SK-N-SH (cell line): ENCODE measurements at regions not wholly inside any gene's neighbourhood (a gene's known extent, or its start where the extent isn't known, plus 50 kb on each side); places are given as distances from the start of the nearest gene placed in this dataset.

Experiments
- CTCF ChIA-PET: fragments of 300-600, 350-600 bp; formaldehyde crosslinking; extraction: SDS; loops from one replicate; lab custom pipeline; 2021; lab: Yijun Ruan, JAX
- POLR2A ChIA-PET: fragments of 350-600 bp; sonication (Branson Sonifier 250); formaldehyde crosslinking; extraction: SDS; loops from one replicate; lab custom pipeline; 2020; ENCODE audit warnings: antibody characterized with exemption, inconsistent platforms; lab: Yijun Ruan, JAX
- DNase-seq: peaks from one replicate; pipeline ENCODE4 v3.0.0; 2012
- H2AFZ ChIP-seq: fragments of 200-600 bp; sonication (generic); 2 replicates; pipeline ENCODE4 v1.8.1; 2016; ENCODE audit warnings: antibody characterized with exemption, mild to moderate bottlenecking, low read depth
- H3F3A ChIP-seq: fragments of 200-600 bp; sonication (generic); replicated peaks from 2 replicates; pipeline ENCODE3; 2016; ENCODE audit warnings: antibody characterized with exemption, mild to moderate bottlenecking; ENCODE audit not compliant: insufficient read depth
- H3K27ac ChIP-seq, 2 experiments: fragments of 200-500 bp in 1 of 2; fragments of 200-600 bp in 1 of 2; sonication (Bioruptor generic) in 1 of 2; sonication (generic), shearing (Covaris generic) in 1 of 2; 2 replicates each; pipeline versions ENCODE4 v1.5.1 to v1.6.1; 2014 to 2016; ENCODE audit warnings: low read depth in 2 of 2, inconsistent platforms in 1 of 2, low read length in 1 of 2, mild to moderate bottlenecking in 1 of 2, mixed read lengths in 1 of 2
- H3K27me3 ChIP-seq: fragments of 200-600 bp; sonication (generic), shearing (Covaris generic); 2 replicates; pipeline ENCODE4 v1.6.1; 2016; ENCODE audit warnings: mixed run types; ENCODE audit not compliant: insufficient read depth
- H3K36me3 ChIP-seq, 2 experiments: fragments of 200-500 bp in 1 of 2; fragments of 200-600 bp in 1 of 2; sonication (Bioruptor generic) in 1 of 2; sonication (generic) in 1 of 2; replicated peaks in 1 of 2; 2 replicates each; pipeline versions ENCODE3 to v1.5.1; 2014 to 2016; ENCODE audit warnings: low read length in 1 of 2, mild to moderate bottlenecking in 1 of 2; ENCODE audit not compliant: insufficient read depth in 2 of 2, control insufficient read depth in 1 of 2
- H3K4me1 ChIP-seq, 2 experiments: fragments of 200-500 bp in 1 of 2; fragments of 200-600 bp in 1 of 2; sonication (Bioruptor generic) in 1 of 2; sonication (generic), shearing (Covaris generic) in 1 of 2; 2 replicates each; pipeline versions ENCODE4 v1.5.1 to v1.6.1; 2014 to 2016; ENCODE audit warnings: low read depth in 1 of 2, low read length in 1 of 2, mixed run types in 1 of 2; ENCODE audit not compliant: insufficient read depth in 2 of 2, control insufficient read depth in 1 of 2
- H3K4me2 ChIP-seq: fragments of 200-600 bp; sonication (generic), shearing (Covaris generic); 2 replicates; pipeline ENCODE4 v1.6.1; 2017; ENCODE audit warnings: mixed run types
- H3K4me3 ChIP-seq, 2 experiments: fragments of 200-500 bp in 1 of 2; fragments of 200-600 bp in 1 of 2; sonication (Bioruptor generic) in 1 of 2; sonication (generic), shearing (Covaris generic) in 1 of 2; 2 replicates each; pipeline versions ENCODE4 v1.5.1 to v1.8.1; 2014 to 2016; ENCODE audit warnings: low read depth in 2 of 2, inconsistent platforms in 1 of 2, low read length in 1 of 2, mild to moderate bottlenecking in 1 of 2, mixed read lengths in 1 of 2, moderate library complexity in 1 of 2
- H3K79me2 ChIP-seq: fragments of 200-600 bp; sonication (generic); 2 replicates; pipeline ENCODE4 v1.8.1; 2017; ENCODE audit warnings: mild to moderate bottlenecking; ENCODE audit not compliant: insufficient read depth
- H3K9ac ChIP-seq: fragments of 200-600 bp; sonication (generic); 2 replicates; pipeline ENCODE4 v1.6.1; 2017; ENCODE audit warnings: mixed run types
- H3K9me2 ChIP-seq: fragments of 200-600 bp; sonication (generic); 2 replicates; pipeline ENCODE4 v1.6.1; 2017; ENCODE audit warnings: mixed run types
- H3K9me3 ChIP-seq: fragments of 200-600 bp; sonication (generic); 2 replicates; pipeline ENCODE4 v1.6.1; 2017; ENCODE audit warnings: mixed run types, mild to moderate bottlenecking, moderate library complexity
- H4K20me1 ChIP-seq: fragments of 200-600 bp; sonication (generic); 2 replicates; pipeline ENCODE4 v1.6.1; 2017; ENCODE audit warnings: mild to moderate bottlenecking, mixed run types; ENCODE audit not compliant: insufficient read depth
- EP300 ChIP-seq, 2 experiments: IDR thresholded peaks; 2 replicates each; pipeline versions ENCODE4 v1.4.0 to v1.6.1; 2012; ENCODE audit warnings: borderline replicate concordance in 1 of 2, low read depth in 1 of 2, low read length in 1 of 2
- EZH2phosphoT487 ChIP-seq: fragments of 200-600 bp; sonication (generic); IDR thresholded peaks from 2 replicates; pipeline ENCODE4 v1.6.1; 2017; ENCODE audit warnings: low read depth, mixed run types, mild to moderate bottlenecking, antibody characterized with exemption, moderate library complexity, borderline replicate concordance
- FOSL2 ChIP-seq: IDR thresholded peaks from 2 replicates; pipeline ENCODE4 v1.4.0; 2012; ENCODE audit warnings: low read depth, mild to moderate bottlenecking, moderate library complexity, borderline replicate concordance
- JUND ChIP-seq: IDR thresholded peaks from 2 replicates; pipeline ENCODE4 v1.4.0; 2012
- MEF2A ChIP-seq: IDR thresholded peaks from 2 replicates; pipeline ENCODE4 v1.4.0; 2012; ENCODE audit warnings: low read depth, borderline replicate concordance
- POLR2AphosphoS5 ChIP-seq: IDR thresholded peaks from 2 replicates; pipeline ENCODE4 v1.6.1; 2012; ENCODE audit warnings: low read depth, low read length
- REST ChIP-seq: IDR thresholded peaks from 2 replicates; pipeline ENCODE4 v1.6.1; 2012; ENCODE audit warnings: mild to moderate bottlenecking, low read depth, low read length, moderate library complexity
- SMC3 ChIP-seq: IDR thresholded peaks from 2 replicates; pipeline ENCODE4 v1.6.1; 2012; ENCODE audit warnings: low read depth, low read length, improper control_type of control experiment
- TAF1 ChIP-seq: IDR thresholded peaks from 2 replicates; pipeline ENCODE4 v1.6.1; 2012; ENCODE audit warnings: low read depth, mild to moderate bottlenecking, low read length, moderate library complexity, borderline replicate concordance
- USF1 ChIP-seq: IDR thresholded peaks from 2 replicates; pipeline ENCODE4 v1.4.0; 2012; ENCODE audit warnings: low read depth, borderline replicate concordance
- USF2 ChIP-seq: fragments of 150-350 bp; IDR thresholded peaks from 2 replicates; pipeline ENCODE4 v1.6.1; 2017; ENCODE audit warnings: antibody characterized with exemption, low read length, low read depth, borderline replicate concordance
- WGBS: methylation state at CpG from one replicate; pipeline ENCODE4 v1.1.6; 2017; ENCODE audit warnings: low lambda C conversion rate; 5-methylcytosine and 5-hydroxymethylcytosine counted together

GRCh38 chr7:46886669-46887374 lies 695.1 kb downstream of the TNS3 start:
- H3K4me1 ChIP-seq = peaks cover 0 to 2% of the 10 kb centered on the region in 2 experiments; a peak in 1 of 4 replicates
- no peak for TF ChIP-seq USF1
- no peak for TF ChIP-seq USF2
- TF ChIP-seq TAF1 = no peak
- TF ChIP-seq MEF2A = no peak
- no peak for TF ChIP-seq JUND
- no peak for TF ChIP-seq SMC3
- no peak for TF ChIP-seq REST
- no peak for TF ChIP-seq FOSL2
- no peak for TF ChIP-seq EP300 (IDR thresholded peaks at IDR 0.05; ENCODE audit: borderline replicate concordance in 1 of 2, low read depth in 1 of 2, low read length in 1 of 2)
- no peak for TF ChIP-seq POLR2AphosphoS5
- TF ChIP-seq EZH2phosphoT487 = no peak
- DNase-seq = no peak
- H3K4me2 ChIP-seq = no peak overlapping the region
- H2AFZ ChIP-seq = no peak overlapping the region
- ChIA-PET CTCF (interaction anchor here (1.1 kb wide), 1 partner anchor 21 kb away, joined by 3 read pairs; no protein-coding TSS in a partner anchor), POLR2A (no interaction called here)
- no peaks in the 10 kb centered on the region for H3K36me3 ChIP-seq
- H3K9me3 ChIP-seq = 0 out of 2 replicates have a peak, but pooled peaks cover 4% of the 10 kb centered on the region
- H4K20me1 ChIP-seq = no peaks in the 10 kb centered on the region
- no peak overlapping the region for H3K27ac ChIP-seq
- no peak overlapping the region for H3K9ac ChIP-seq
- H3K9me2 ChIP-seq = no peaks in the 10 kb centered on the region
- no peak overlapping the region for H3K4me3 ChIP-seq
- no peaks in the 10 kb centered on the region for H3K27me3 ChIP-seq
- no peaks in the 10 kb centered on the region for H3F3A ChIP-seq
- no peaks in the 10 kb centered on the region for H3K79me2 ChIP-seq
- 82% methylated on average over 8 of the region's 8 CpGs for WGBS
